ENCODE measurements at regions not wholly inside any gene's neighbourhood (a gene's known extent, or its start where the extent isn't known, plus 50 kb on each side); places are given as distances from the start of the nearest gene placed in this dataset.
"Not testable (repeated sequence)": the region's sequence is repeated elsewhere in the genome, so short reads cannot be mapped to it uniquely, and the experiment has no call there.

- ChIA-PET POLR2A (no interaction called here), CTCF (no interaction called here)
Observed at GRCh38 chr3:162584986-162585385, 1088.4 kb downstream of the OTOL1 start.

DNA sequence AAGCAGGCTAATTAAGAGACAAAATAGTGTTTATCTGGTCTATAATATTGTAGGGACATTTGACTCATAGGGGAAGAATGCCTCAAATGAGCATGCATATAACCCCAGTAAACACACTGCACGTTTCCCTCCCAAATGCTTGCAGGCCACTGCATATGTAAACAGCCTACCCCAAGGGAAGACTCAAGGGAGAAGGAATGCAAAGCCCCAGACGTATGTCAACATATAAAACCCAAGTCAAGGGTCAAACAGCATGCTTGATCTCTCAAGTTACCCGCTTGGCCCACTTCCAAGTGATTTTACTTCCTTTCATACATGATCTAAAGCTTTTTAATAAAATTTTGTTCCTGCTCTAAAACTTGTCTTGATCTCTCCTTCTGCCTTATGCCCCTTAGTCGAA is 1090.0 kb downstream of the OTOL1 start:
- POLR2A ChIA-PET = no interaction called here

GRCh38 chr3:162597226-162597625 is 1100.6 kb downstream of the OTOL1 start:
- POLR2A ChIA-PET = no interaction called here
- CTCF ChIA-PET = no interaction called here

More for the DNA sequence above, 1090.0 kb downstream of the OTOL1 start:
- CTCF ChIA-PET = no interaction called here

DNA sequence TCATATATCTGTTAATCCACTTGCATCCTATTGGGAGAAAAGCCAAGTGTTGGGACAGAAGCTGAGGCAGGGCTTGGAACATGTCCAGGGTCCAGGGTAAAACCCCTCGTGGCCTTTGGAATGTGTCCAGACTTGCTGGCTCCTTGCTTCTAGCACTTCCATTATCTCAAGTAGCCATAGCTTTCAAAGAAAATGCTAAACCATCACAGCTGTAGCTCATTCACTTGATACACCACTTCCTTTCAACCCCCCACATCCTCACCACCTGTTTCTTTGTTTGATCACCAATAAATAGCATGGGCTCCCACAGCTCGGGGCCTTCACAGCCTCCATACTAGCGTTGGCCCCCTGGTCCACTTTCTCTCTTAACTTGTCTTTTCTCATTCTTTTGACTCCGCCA is 1101.9 kb downstream of the OTOL1 start:
- CTCF ChIA-PET, POLR2A ChIA-PET: not testable (repeated sequence)

- POLR2A ChIA-PET, CTCF ChIA-PET: not testable (repeated sequence)
Observed at GRCh38 chr3:162599742-162600141, 1103.1 kb downstream of the OTOL1 start.

DNA sequence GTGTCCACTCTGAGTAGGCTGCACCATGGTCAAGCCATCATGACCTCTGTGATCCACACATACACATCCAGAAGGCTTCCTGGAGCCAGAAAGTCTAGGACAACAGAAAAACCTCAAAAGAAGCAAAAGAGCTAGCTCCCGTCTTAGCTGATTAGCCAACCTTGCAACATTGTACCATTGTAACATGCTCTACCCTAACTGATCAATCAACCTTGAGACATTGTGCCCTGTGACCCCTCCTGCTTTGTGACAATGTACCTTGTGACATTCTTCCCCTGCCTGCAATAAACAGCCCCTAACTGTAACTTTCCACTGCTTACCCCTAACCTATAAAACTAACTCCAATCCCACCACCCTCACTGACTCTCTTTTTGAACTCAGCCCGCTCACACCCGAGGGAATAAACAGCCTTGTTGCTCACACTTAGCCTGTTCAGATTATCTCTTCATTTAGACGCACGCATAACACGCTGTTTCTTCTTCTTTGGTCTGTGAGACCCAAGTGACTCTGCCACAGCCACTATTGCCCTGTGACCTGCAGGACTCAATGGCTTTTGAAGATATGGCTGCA is 1104.6 kb downstream of the OTOL1 start:
- CTCF ChIA-PET = no interaction called here
- POLR2A ChIA-PET = no interaction called here

- POLR2A ChIA-PET = no interaction called here
- CTCF ChIA-PET = no interaction called here
Observed at GRCh38 chr3:162602619-162603018, 1106.0 kb downstream of the OTOL1 start.

DNA sequence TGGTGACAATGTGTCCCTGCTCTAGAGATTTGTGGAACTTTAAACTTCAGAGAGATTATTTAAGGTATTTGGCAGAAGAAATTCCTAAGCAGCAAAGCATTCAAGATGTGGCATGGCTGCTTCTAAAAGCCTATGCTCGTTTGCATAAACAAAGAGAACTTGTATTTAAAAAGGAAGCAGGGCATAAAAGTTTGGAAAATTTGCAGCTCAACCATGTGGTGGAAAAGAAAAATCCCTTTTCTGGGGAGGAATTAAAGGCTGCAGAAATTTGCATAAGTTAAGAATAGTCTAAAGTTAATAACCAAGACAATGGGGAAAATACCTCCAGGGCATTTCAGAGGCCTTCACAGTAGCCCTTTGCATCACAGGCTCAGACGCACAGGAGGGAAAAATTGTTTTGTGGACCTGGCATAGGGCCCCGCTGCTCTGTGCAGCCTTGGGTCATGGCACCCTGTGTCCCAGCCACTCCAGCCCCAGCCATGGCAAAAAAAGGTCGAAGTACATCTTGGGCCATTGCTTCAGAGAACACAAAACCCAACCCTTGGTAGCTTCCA is 1109.1 kb downstream of the OTOL1 start:
- ChIA-PET CTCF (no interaction called here), POLR2A (no interaction called here)

GRCh38 chr3:162610261-162610660 is 1113.7 kb downstream of the OTOL1 start:
- CTCF ChIA-PET = no interaction called here

GRCh38 chr3:162612991-162613390 is 1116.4 kb downstream of the OTOL1 start:
- ChIA-PET POLR2A (no interaction called here), CTCF (no interaction called here)

More at GRCh38 chr3:162610261-162610660, 1113.7 kb downstream of the OTOL1 start:
- POLR2A ChIA-PET = no interaction called here

GRCh38 chr3:162626172-162626571 is 1129.6 kb downstream of the OTOL1 start:
- ChIA-PET CTCF (no interaction called here), POLR2A (no interaction called here)

- ChIA-PET CTCF (no interaction called here), POLR2A (no interaction called here)
Observed at GRCh38 chr3:162628531-162628930, 1131.9 kb downstream of the OTOL1 start.

DNA sequence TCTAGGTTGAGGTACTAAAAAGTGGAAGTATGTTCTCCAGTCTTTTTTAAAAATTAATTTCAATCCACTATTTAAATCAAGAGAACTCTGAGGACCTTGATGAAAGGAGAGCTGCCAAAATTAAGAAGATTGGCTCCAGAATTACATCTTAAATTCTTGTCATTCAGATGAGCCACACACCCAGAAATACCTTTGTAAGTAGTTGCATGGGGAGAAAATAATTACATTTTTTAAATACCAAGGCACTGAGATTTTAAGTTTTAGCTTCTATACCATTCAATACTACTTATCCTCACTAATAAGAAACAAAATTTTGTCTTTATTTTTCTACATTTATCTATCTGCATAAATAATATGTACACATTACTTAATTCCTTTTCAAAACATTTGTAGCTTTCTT is 1132.8 kb downstream of the OTOL1 start:
- CTCF ChIA-PET = no interaction called here

DNA sequence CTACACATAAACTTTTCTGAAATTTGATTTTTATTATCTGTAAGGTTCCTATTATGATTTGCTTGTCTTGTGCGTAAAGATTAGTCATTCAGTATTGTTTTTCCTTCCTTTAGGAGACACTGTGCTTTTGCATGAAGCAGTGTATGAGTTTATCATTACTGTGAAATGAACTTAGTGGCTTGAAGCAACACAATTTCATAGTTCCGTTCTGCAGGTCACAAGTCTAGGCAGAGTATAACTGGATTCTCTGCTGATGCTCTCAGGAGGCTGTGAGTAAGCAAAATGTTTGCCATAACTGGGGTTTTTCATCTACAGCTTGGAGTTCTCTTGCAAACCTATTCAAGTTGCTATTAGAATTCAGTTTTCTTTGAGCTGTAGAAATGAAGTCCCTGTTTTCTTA is 1136.1 kb downstream of the OTOL1 start:
- CTCF ChIA-PET = no interaction called here
- POLR2A ChIA-PET = no interaction called here

More for the DNA sequence above, 1132.8 kb downstream of the OTOL1 start:
- POLR2A ChIA-PET = no interaction called here

DNA sequence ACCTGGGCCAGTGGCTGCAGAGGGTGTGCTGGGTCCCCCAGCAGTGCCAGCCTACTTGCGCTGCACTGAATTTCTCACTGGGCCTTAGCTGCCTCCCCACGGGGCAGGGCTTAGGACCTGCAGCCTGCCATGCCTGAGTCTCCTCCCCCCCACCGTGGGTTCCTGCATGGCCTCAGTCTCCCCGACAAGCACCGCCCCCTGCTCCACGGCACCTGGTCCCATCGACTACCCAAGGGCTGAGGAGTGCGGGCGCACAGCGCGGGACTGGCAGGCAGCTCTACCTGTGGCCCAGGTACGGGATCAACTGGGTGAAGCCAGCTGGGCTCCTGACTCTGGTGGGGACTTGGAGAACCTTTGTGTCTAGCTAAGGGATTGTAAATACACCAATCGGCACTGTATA is 1143.6 kb downstream of the OTOL1 start:
- CTCF ChIA-PET = interaction anchor here (0.6 kb wide), 1 partner anchor 974 kb away, joined by 6 read pairs; no protein-coding TSS in a partner anchor
- POLR2A ChIA-PET = not testable (repeated sequence)

GRCh38 chr3:162641317-162641716 is 1144.7 kb downstream of the OTOL1 start:
- POLR2A ChIA-PET = no interaction called here

GRCh38 chr3:162641907-162642306 is 1145.3 kb downstream of the OTOL1 start:
- CTCF ChIA-PET = no interaction called here
- POLR2A ChIA-PET = no interaction called here

More at GRCh38 chr3:162641317-162641716, 1144.7 kb downstream of the OTOL1 start:
- CTCF ChIA-PET = no interaction called here

DNA sequence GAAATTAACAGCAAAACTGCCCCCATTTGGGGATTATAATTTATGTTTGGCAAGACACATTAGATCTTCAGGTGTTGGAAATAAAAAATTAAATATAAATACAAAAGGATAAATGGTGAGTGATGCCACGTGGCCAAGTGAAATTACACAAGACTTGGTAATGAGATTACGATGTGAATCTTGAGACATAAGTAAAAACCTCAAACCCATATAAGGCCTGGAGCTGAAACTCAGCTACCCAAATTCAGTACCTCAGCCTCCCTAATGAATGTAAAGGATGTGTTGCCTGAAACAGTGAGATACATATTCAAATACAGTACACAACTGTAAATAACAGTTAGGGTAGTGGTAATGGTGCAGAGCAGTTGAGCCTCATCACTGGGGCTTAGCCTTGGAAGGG is 1146.6 kb downstream of the OTOL1 start:
- ChIA-PET CTCF (no interaction called here), POLR2A (no interaction called here)

DNA sequence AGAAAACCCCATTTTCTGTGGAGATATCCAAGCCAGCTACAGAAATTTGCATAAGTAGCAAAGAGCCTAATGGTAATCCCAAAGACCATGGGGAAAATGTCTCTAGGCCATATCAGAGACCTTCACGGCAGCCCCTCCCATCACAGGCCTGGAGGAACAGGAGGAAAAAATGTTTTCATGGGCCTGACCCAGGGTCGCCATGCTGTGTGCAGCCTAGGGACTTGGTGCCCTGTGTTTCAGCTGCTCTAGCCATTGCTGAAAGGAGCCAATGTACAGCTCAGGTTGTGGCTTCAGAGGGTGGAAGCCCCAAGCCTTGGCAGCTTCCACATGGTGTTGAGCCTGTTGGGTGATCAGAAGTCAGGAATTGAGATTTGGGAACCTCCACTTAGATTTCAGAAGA is 1150.7 kb downstream of the OTOL1 start:
- ChIA-PET POLR2A (no interaction called here), CTCF (no interaction called here)

GRCh38 chr3:162658003-162658402 is 1161.4 kb downstream of the OTOL1 start:
- POLR2A ChIA-PET = no interaction called here
- CTCF ChIA-PET = no interaction called here

GRCh38 chr3:162665684-162666391 is 1169.2 kb downstream of the OTOL1 start:
- POLR2A ChIA-PET = no interaction called here
- CTCF ChIA-PET = no interaction called here

DNA sequence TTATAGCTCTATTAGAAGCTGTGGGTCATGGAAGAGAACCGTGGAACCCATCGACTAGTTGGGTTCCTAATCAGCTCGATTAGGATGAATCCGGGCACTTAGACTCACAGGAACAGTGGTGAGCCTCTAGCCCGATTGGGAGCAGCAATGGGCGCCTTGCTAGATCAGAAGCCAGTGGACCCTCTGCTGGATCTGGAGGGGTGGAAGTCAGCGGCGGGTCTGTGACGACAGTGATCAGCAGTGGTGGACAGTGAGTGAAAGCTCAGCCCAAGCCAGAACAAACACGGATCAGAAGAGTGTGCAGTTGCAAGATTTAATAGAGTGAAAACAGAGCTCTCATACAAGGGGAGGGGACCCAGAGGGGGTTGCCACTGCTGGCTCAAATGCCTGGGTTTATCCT is 1170.2 kb downstream of the OTOL1 start:
- POLR2A ChIA-PET = no interaction called here

More for the DNA sequence above, 1170.2 kb downstream of the OTOL1 start:
- CTCF ChIA-PET = no interaction called here
